A549 (cell line): ENCODE measurements at regions not wholly inside any gene's neighbourhood (a gene's known extent, or its start where the extent isn't known, plus 50 kb on each side); places are given as distances from the start of the nearest gene placed in this dataset.

Source experiments
- EP300 ChIP-seq, 2 experiments: fragments of >200 bp; sonication (Bioruptor Twin); formaldehyde crosslinking; IDR thresholded peaks; 2 replicates in 1 of 2; 3 replicates in 1 of 2; pipeline ENCODE4 v1.6.1; 2016 to 2017
- MAFK ChIP-seq: fragments of 450-650 bp; IDR thresholded peaks from 2 replicates; pipeline ENCODE4 v1.6.1; 2014; ENCODE audit not compliant: partially characterized antibody
- MAZ ChIP-seq: fragments of 150-350 bp; IDR thresholded peaks from 2 replicates; pipeline ENCODE4 v1.6.1; 2014; ENCODE audit warnings: antibody characterized with exemption, low read depth, low read length, borderline replicate concordance
- NR3C1 ChIP-seq: fragments of >200 bp; sonication (Bioruptor Twin); formaldehyde crosslinking; IDR thresholded peaks from 3 replicates; pipeline ENCODE4 v1.6.1; 2017
- TF ChIP-seq, protein P1 (sequence below): fragments of >200 bp; sonication (Bioruptor Twin); formaldehyde crosslinking; IDR thresholded peaks from 3 replicates; pipeline ENCODE4 v1.5.1; 2016

- no peak for TF ChIP-seq MAZ
- TF ChIP-seq, protein P1, sequence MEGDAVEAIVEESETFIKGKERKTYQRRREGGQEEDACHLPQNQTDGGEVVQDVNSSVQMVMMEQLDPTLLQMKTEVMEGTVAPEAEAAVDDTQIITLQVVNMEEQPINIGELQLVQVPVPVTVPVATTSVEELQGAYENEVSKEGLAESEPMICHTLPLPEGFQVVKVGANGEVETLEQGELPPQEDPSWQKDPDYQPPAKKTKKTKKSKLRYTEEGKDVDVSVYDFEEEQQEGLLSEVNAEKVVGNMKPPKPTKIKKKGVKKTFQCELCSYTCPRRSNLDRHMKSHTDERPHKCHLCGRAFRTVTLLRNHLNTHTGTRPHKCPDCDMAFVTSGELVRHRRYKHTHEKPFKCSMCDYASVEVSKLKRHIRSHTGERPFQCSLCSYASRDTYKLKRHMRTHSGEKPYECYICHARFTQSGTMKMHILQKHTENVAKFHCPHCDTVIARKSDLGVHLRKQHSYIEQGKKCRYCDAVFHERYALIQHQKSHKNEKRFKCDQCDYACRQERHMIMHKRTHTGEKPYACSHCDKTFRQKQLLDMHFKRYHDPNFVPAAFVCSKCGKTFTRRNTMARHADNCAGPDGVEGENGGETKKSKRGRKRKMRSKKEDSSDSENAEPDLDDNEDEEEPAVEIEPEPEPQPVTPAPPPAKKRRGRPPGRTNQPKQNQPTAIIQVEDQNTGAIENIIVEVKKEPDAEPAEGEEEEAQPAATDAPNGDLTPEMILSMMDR, result no peak
- TF ChIP-seq EP300 (IDR thresholded peaks at IDR 0.05), result no peak
- TF ChIP-seq MAFK, result no peak
- TF ChIP-seq NR3C1, result no peak
Measured at GRCh38 chr20:52869698-52870501, 102.3 kb upstream of the TSHZ2 start.
